HG03439 (cell line): ENCODE measurements at regions not wholly inside any gene's neighbourhood (a gene's known extent, or its start where the extent isn't known, plus 50 kb on each side); places are given as distances from the start of the nearest gene placed in this dataset.
"Not testable (repeated sequence)": the region's sequence is repeated elsewhere in the genome, so short reads cannot be mapped to it uniquely, and the experiment has no call there.

Experiments
- ATAC-seq: cut with Tn5 transposase; IDR thresholded peaks from one replicate; pipeline ENCODE4 v1.9.1; 2021; ENCODE audit warnings: mild to moderate bottlenecking, moderate library complexity; ENCODE audit not compliant: unreplicated experiment

DNA sequence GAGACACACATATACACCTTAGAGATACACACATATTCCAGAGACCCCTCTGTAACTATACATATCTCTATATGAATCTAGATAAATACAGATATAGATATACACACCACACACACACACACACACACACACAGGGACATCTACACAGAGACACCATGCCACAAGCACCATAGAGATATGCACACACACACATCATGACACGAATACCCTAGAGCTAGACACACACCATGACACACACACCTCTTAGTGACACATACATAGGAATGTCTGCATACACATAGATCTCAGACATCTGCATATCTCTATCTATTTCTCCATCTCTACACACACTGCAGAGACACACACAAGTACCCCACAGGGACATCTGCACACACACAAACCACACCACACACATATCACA is 270.0 kb downstream of the CYRIA start:
- no peak for ATAC-seq

DNA sequence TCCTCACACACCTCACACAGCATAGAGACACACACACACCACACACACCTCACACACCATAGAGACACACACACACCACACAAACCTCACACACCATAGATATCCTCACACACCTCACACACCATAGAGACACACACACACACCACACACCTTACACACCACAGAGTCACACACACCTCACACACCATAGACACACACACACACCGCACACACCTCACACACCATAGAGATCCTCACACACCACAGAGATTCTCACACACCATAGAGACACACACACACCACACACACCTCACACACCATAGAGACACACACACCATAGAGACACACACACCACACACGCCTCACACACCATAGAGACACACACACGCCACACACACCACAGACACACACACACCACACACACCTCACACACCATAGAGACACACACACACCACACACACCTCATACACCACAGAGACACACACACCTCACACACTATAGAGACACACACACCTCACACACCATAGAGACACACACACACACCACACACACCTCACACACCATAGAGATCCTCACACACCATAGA is 270.6 kb downstream of the CYRIA start:
- no peak for ATAC-seq

DNA sequence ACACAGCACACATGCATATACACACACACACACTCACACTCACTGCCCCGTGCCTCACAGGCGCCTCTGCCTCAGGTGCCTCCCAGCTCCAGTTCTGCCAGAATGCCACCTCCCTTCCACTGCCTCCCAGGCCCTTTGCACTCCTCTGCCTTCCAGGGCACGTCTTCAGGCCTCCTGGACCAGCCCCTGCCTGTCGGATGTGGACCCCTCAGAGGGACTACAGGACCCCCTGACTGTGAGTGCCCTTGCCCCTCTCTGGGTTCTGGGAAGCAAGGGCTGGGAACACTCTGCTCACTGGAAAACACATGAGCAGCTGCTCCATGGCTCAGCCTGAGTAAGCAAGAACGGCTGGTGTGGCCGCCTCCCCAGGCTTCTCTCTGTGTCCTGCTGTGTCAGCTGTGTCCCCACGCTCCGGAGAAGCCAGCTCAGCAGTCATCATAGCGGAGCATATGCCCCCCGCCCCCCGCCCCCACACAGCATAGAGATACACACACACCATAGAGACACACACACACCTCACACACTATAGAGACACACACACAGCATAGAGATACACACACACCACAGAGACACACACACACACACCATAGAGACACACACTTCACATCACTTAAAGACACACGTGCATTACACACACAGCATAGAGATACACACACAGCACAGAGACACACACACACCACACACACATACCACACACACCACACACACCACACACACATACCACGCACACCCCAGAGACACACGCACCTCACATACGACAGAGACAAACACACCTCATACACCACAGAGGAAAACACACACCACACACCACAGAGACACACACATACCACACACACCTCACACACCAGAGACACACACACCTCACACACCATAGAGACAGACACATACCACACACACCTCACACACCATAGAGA is 271.3 kb downstream of the CYRIA start:
- no peak for ATAC-seq

DNA sequence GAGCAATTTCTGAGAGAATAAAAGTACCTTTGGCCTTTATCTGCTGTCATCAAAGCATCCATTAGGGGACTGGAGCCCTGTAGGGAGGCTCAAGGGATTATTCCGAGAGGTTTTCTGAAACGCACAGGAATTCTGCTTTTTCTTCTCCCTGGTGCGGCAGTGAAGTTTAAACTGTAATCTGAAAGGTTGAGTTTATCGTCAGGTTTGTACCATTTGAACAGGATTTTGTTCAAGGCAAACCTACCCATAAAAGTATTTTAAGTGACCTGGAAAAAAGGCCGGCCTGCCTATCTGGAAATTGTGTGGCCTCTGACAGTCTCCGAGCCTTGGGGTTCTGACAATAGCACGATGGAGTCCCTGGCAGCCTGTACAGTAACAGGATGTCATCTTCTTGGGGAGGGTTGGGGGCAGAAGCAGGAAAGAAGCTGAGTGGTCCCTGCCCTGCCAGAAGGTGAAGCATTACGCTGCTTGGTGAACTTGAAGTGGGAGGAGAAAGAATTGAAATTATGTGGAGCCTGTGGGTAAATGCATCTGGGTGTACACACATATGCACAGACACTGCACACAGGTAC is 272.0 kb downstream of the CYRIA start:
- ATAC-seq, result no peak

DNA sequence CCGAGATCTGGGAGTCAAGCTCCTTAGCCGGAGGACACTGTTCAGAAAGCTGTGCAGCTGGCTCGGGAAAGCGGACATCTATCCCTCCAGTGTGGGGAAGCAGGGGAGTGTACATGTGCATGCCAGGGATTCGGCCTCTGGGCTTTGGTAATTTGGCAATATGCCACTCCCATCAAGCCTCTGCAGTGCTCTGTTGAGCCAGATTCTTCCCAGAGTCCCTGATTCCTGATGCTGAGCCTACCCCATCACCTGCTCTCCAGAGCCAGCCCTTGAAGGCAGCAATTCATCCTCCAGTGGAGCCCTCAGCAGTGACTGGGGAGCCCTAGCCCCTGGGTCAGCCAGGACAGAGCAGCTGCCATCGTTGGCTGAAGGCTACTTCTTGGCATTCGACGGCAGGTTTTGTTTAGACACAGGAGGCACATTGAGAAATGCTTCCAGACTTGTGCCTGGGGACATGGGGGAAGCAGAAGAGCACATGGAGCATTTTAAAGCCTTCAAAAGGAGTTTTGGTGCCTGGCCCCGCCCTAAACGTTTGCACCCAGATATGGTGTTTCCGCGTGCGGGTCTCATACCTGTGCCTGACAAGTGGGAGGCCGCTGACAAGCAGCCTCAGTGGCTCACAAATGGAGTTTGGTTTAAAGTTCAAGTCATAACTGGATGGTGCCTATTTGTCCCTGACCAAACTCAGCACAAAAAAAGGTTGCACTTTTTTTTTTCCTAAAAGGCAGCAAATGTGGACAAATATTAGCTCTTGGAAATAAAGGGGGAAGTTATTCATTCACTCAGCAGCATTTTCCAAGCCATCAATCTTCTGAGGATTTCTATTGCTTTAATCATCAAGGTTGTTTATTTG is 272.8 kb downstream of the CYRIA start:
- ATAC-seq, result no peak

DNA sequence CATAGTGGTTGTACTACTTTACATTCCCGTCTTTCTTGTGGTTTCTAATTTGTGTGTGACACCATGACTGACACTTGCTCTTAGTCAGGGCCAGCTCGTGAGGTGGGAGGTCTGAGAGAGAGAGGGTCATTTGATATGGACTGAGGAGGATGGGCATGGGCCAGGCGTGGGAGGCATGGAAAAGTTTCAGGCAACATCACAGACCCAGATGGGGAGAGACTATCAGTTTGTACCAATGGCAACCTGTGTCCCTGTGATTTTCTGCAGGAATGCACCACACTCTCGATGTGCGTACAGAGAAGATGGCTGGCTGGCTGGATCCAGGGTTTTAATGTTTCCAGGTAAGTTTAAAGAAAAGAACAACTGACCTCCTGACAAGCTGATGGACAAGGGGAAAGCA is 273.6 kb downstream of the CYRIA start:
- no peak for ATAC-seq

DNA sequence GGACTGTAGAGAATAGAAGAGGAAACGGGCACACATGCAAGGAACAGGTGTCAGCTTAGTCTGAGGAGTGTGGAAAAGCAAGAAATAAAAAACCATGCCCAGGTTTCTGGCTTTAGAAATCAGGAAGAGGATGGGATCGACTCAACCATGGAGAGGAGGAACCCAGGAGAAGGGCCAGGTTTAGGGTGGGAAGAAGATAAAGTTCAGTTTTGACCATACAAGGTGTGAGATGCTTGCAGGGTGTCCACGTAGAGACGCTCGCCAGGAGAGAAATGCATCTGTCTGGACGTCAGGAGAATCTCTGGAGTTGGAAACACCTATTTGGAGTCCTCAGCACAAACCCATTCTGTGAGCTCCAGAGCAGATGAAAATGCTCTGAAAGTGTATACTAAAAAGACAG is 275.1 kb downstream of the CYRIA start:
- ATAC-seq, result no peak

DNA sequence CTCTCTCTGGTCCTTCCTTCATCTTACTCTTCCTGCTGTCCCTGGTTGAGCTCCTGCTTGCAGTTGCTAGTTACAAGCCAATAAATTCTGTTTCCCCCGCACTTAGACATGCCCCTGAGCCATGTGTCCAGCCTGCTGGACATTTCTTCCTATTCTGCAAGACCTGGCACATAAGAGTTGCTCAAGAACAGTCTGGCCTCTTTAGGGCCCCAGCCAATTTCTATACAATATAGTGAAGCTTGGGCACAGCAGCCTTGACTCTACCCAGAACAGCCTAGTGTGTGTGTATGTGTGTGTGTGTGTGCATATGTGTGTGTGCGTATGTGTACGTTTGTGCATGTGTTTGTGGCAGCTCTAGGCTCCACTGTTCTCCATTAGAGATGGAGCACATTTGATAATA is 276.0 kb downstream of the CYRIA start:
- ATAC-seq, result no peak

DNA sequence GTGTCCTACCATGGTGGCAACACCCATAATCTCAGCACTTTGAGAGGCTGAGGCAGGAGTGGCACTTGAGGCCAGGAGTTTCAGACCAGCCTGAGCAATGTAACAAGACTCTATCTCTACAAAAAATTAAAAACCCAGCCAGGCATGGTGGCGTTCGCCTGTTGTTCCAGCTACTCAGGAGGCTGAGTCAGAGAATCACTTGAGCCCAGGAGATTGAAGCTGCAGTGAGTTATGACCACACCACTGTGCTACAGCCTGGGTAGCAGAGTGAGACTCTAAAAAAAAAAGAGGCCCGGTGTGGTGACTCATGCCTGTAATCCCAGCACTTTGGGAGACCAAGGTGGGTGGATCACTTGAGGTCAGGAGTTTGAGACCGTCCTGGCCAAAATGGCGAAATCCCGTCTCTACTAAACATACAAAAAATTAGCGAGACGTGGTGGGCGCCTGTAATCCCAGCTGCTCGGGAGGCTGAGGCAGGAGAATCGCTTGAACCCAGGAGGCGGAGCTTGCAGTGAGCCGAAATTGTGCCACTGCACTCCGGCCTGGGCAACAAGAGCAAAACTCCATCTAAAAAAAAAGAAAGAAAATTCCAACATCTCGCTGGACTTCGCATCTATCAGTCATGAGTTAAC is 277.3 kb downstream of the CYRIA start:
- ATAC-seq, result not testable (repeated sequence)

DNA sequence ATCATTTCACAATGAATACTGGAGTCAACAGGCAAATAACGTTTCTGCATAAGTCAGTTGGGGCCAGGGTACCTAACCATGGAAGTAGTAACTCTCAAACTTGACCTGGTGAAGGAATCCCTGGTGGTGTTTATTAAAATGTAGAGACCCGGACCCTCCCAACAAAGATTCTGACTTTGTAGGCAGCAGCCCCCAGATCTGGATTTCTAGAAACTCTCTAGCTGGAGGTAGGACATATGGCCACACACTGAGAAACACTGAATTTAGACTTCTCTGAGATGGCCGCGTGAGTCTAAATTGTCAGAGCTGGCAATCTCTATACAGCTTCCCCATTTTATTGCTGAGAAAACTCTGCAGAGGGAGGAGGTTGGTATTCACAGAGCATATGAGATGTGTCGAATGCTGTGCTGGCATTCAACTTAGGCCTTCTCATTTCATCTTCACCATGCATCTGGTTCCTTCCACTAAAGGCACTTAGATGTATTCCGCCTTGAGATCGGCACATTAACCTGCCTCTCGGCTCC is 278.1 kb downstream of the CYRIA start:
- no peak for ATAC-seq

DNA sequence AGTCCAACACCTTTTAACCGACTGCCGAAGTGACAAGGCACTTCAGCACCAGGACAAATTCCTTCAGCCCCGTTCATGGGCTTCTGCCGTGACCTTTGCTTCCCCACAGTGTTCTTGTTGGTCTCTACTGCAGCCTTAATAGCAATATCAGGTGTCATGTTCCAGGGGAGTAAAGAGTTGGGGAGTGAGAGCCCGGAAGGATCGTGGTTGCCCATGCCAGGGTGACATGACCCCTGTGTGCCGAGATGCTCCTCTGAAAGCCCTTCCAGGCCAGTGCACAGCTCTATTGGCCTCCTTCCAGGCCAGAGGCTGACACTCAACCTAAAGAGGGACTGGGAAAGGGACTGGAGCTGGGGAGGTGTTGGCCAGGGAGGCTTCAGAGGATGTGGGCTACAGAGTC is 279.2 kb downstream of the CYRIA start:
- no peak for ATAC-seq

DNA sequence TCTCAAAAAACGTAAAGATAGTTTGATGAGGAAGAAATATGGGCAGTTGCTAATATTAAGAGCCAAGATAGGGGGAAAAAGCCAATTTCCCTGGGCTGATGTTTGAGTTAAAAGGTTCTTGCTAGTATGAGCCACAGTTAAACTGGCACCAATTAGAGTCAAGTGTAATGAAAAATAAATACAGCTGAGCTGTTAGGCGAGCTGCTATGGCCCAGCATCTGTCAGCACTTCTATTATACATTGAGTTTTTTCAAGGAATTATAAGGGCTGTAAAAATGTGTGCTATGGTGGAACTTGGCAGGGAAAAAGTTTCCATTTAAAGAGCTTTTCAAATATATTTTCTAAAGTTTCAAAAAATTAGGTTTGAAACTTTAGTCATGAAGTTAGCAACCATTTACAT is 279.6 kb downstream of the CYRIA start:
- no peak for ATAC-seq

DNA sequence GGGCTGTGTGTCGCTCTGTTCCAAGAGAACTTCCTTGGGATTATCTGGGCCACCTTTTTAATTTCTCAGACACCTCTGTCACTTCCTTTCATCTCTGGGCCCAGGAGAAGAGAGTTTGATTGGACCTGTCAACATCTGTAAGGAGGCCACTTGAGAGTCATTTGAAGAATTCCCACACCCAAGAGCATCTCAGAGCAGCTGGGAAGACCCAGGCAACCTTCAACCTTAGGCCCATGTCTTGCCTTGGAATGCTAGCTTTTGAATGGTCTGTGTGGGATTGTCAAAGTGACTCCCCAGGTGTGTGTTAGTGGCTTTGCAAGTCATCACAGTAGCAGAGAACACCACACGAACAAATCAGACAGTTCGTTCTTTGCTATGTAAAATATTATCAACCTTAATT is 280.3 kb downstream of the CYRIA start:
- ATAC-seq, result no peak

DNA sequence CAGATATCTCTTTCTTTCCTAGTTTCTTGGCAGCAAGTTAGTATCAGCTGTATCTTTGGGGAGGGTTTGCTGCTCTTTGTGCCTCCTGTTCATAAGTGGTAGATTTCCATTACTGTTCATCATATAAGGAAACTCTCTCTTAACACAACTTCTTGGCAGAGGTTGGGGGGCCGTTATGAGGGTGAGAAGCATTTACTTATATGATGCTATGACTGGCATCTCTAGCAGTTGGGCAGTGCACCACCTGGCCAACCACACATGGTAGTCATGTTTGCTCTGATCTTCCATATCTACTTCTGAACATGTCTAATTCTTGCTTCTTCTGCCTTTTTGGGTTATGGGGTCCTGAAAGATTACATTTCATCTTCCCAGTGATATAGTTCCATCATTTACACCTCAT is 282.2 kb downstream of the CYRIA start:
- no peak for ATAC-seq

DNA sequence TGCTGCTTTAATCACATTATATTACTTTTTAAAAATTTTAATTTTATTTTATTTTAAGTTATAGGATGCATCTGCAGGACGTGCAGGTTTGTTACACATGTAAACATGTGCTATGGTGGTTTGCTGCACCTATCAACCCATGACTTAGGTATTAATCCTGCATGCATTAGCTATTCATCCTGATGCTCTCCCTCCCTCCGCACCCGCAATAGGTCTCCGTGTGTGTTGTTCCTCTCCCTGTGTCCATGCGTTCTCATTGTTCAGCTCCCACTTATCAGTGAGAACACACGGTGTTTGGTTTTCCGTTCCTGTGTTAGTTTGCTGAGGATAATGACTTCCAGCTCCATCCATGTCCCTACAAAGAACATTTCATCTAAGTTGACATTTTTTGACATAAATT is 283.2 kb downstream of the CYRIA start:
- no peak for ATAC-seq

DNA sequence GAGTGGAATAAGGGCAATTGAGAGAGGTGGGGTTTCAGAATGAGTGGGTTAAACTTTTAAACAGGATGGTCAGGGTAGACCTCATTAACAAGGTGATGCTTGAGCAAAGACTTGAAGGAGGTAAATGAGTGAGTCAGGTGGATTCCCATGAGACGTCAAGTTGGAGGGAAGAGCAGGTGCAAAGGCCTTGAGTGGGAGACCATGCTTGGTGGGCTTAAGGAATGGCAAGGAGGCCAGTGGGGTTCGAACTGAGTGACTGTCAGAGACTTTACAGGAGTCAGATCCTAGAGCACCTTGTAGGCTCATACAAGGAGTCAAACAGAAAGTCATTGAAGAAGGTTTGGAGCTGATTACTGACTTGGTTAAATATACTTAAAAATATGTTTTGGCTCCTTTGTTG is 284.1 kb downstream of the CYRIA start:
- ATAC-seq, result no peak

DNA sequence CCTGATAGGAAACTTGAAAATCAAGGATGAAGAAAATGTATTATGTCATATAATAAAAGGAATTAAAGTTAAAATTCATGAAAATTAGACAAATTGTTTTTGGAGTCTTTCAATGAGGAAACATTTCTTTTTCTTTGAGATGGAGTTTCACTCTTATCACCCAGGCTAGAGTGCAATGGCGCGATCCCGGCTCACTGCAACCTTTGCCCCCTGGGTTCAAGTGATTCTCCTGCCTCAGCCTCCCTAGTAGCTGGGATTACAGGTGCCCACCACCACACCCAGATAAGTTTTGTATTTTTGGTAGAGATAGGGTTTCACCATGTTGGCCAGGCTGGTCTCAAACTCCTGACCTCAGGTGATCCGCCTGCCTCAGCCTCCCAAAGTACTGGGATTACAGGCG is 285.7 kb downstream of the CYRIA start:
- ATAC-seq, result not testable (repeated sequence)

DNA sequence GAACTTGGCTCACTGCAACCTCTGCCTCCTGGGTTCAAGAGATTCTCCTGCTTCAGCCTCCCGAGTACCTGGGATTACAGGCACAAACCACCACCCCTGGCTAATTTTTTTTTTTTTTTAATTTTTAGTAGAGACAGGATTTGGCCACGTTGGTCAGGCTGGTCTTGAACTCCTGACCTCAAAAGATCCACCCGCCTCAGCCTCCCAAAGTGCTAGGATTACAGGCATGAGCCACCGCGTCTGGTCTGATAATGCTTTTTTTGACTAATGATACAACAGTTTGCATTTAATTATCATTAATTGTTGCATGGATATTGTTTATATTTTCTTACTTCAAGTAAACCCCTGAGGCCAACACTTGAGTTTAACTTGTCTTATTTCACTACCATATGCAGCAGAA is 286.6 kb downstream of the CYRIA start:
- ATAC-seq, result not testable (repeated sequence)

DNA sequence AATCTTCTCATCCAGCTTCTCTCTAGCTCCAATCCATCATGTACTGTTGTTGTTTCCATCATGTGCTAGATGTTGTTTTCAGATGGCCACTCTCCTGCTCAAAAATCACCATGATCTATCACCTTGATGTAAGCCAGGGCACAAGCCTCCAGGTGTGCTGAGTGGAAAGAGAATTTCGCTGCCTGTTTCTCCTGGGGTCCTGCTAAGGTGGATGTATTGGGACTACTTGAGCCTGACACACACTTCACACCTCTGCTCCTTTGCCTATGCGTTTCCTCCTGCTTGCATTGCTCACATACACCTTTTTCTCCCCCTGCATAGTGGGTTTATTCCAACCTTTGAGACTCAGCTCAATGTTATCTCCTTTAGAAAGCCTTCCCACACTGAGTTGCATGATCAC is 287.6 kb downstream of the CYRIA start:
- no peak for ATAC-seq

DNA sequence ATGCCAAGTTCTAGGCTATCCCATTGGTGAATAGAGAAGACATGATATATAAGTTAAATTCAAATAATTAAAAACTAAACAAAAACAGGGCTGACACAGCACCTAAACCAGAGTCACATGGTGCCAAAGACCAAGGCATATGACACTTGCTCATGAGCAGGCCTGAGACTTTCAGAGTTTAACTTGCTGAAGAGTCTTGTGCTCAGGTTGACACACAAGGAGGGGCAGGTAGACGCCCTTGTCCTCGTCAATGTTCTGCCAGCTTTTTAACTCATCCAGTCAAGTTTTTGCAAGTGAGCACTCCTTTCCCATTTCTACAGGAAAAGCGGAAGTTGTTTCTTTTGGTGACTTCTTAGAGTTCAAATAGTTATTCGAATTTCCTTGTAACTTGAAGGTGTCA is 289.7 kb downstream of the CYRIA start:
- ATAC-seq, result no peak

DNA sequence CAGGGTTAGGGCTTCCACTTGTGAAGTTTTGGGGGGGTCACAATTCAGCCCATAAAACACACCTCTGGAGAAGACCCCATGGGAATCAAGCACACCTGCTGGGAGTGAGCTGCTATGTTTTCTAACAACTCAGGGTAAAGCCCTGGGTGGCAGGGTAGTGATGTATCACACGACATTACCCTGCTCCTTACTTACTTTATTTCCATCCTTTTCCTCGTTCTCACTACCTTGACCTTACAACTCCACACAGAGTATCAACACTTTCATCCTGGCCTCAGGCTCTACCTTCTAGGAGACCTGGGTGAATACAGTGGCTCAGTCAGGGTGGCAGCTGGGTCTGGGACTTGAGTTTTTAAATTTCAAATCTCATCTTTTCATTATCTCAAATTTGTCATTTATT is 290.3 kb downstream of the CYRIA start:
- ATAC-seq, result no peak
